GM19468 (cell line): ENCODE measurements at regions not wholly inside any gene's neighbourhood (a gene's known extent, or its start where the extent isn't known, plus 50 kb on each side); places are given as distances from the start of the nearest gene placed in this dataset.
"Not testable (repeated sequence)": the region's sequence is repeated elsewhere in the genome, so short reads cannot be mapped to it uniquely, and the experiment has no call there.

ENCODE experiments used
- ATAC-seq: cut with Tn5 transposase; IDR thresholded peaks from one replicate; pipeline ENCODE4 v1.9.1; 2021; ENCODE audit warnings: mild to moderate bottlenecking, moderate library complexity, moderate number of reproducible peaks; ENCODE audit not compliant: unreplicated experiment; ENCODE audit errors: extremely low read depth

- ATAC-seq, result no peak
Measured at GRCh38 chr7:69090936-69091335, 507.3 kb upstream of the AUTS2 start.

GRCh38 chr7:69091521-69091920, 506.8 kb upstream of the AUTS2 start:
- ATAC-seq, result no peak

GRCh38 chr7:69095127-69095526, 503.1 kb upstream of the AUTS2 start:
- no peak for ATAC-seq

- no peak for ATAC-seq
Measured at GRCh38 chr7:69095649-69096048, 502.6 kb upstream of the AUTS2 start.

- ATAC-seq, result no peak
Measured at GRCh38 chr7:69104023-69104422, 494.3 kb upstream of the AUTS2 start.

- no peak for ATAC-seq
Measured at GRCh38 chr7:69105092-69105491, 493.2 kb upstream of the AUTS2 start.

- no peak for ATAC-seq
Measured at GRCh38 chr7:69105981-69106380, 492.3 kb upstream of the AUTS2 start.

- ATAC-seq, result not testable (repeated sequence)
Measured at GRCh38 chr7:69106449-69106848, 491.8 kb upstream of the AUTS2 start.

- not testable (repeated sequence) for ATAC-seq
Measured at GRCh38 chr7:69106946-69107345, 491.3 kb upstream of the AUTS2 start.

GRCh38 chr7:69108097-69108496, 490.2 kb upstream of the AUTS2 start:
- ATAC-seq, result no peak

- no peak for ATAC-seq
Measured at GRCh38 chr7:69109246-69109645, 489.0 kb upstream of the AUTS2 start.

- no peak for ATAC-seq
Measured at GRCh38 chr7:69109879-69110278, 488.4 kb upstream of the AUTS2 start.

- no peak for ATAC-seq
Measured at GRCh38 chr7:69110450-69111050, 487.7 kb upstream of the AUTS2 start.

- ATAC-seq, result no peak
Measured at GRCh38 chr7:69114374-69114773, 483.9 kb upstream of the AUTS2 start.

- no peak for ATAC-seq
Measured at GRCh38 chr7:69115788-69116187, 482.5 kb upstream of the AUTS2 start.

- ATAC-seq, result not testable (repeated sequence)
Measured at GRCh38 chr7:69116196-69116595, 482.1 kb upstream of the AUTS2 start.

GRCh38 chr7:69122953-69123352, 475.3 kb upstream of the AUTS2 start:
- no peak for ATAC-seq

GRCh38 chr7:69126896-69127479, 471.3 kb upstream of the AUTS2 start:
- no peak for ATAC-seq

GRCh38 chr7:69129524-69129923, 468.8 kb upstream of the AUTS2 start:
- ATAC-seq, result no peak

- ATAC-seq, result no peak
Measured at GRCh38 chr7:69129951-69130350, 468.3 kb upstream of the AUTS2 start.

GRCh38 chr7:69130396-69130795, 467.9 kb upstream of the AUTS2 start:
- ATAC-seq, result no peak

- no peak for ATAC-seq
Measured at GRCh38 chr7:69134316-69134715, 464.0 kb upstream of the AUTS2 start.
